ENCODE measurements at regions not wholly inside any gene's neighbourhood (a gene's known extent, or its start where the extent isn't known, plus 50 kb on each side); places are given as distances from the start of the nearest gene placed in this dataset.

DNA sequence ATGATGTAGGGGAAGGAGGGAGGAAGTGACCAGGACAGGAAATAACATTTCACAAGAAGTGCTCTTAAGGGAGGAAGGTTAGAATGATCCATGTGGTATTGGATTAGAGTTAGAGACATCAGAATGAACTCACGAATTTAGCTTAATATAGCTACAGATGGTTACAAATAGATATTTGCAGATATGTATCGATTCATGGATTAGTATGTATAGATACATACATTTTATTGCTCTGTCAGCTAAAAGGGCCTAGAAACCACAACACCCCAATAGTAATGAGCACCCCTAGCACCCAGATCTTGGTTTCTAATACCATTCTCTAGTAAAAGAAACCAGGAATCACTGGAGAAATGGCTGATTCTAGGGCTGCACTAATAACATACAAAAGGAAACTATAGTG, 59.6 kb upstream of the LTBP1 start:
- Histone ChIP-seq H3K36me3 (ENCODE audit: low read depth, low read length) (no peaks in the 10 kb centered on the region), H3K79me2 (ENCODE audit: low read length) (no peaks in the 10 kb centered on the region), H4K20me1 (ENCODE audit: low read length) (no peaks in the 10 kb centered on the region), H3F3A (ENCODE audit: low read length, unreplicated experiment) (no peaks in the 10 kb centered on the region), H2AFZ (ENCODE audit: low read length) (no peak overlapping the region), H3K4me1 (ENCODE audit: insufficient read depth, low read length) (peaks cover 12% of the 10 kb centered on the region; the same call in 1 of the 2 replicates), H3K27ac (ENCODE audit: low read length) (no peak overlapping the region), H3K9me2 (replicated peaks; ENCODE audit: low read length) (no peaks in the 10 kb centered on the region), H3K9me3 (ENCODE audit: low read length) (no peaks in the 10 kb centered on the region), H3K4me3 (ENCODE audit: low read length) (no peak overlapping the region), H3K27me3 (ENCODE audit: low read length) (no peaks in the 10 kb centered on the region), H3K9ac (ENCODE audit: low read length) (no peak overlapping the region), H3K4me2 (ENCODE audit: low read length) (no peak overlapping the region)
- BruUV-seq (replicated peaks), result no TSS peak
- intact Hi-C loops (cut with micrococcal nuclease), result no loop called here
- DNase-seq (no peak), ATAC-seq (no peak)
- TF ChIP-seq EZH2phosphoT487 (IDR thresholded peaks at IDR 0.05; ENCODE audit: borderline replicate concordance, low read length) (no peak), CTCF (conservative IDR thresholded peaks at IDR 0.05; ENCODE audit: low read depth, low read length) (no peak), EZH2 (IDR thresholded peaks at IDR 0.05; ENCODE audit: low read length, unreplicated experiment) (no peak)
- ChIA-PET CTCF (no interaction called here), POLR2A (ENCODE audit: unreplicated experiment) (no interaction called here)

DNA sequence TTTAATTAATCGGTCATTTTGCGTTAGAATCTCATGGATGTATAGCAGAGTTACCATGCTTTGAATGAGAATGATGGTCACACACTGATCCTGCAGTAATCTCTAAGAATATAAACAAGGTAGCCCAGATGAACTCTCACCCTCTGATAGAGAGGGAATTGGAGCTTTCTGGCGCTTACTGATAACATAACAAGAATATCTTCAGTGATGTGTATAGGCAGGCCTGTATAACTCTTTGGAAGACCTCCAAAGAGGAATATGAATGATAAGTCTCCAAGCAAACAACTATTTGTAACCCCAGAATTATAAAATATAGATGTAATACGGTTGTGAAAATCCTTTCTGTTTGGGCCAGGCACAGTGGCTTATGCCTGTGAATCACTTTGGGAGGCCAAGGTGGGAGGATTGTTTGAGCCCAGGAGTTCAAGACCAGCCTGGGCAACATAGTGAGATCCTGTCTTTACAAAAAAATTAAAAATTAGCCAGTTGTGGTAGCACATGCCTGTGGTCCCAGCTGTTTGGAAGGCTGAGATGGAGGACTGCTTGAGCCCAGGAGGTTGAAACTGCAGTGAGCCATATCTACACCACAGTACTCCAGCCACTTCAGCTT, 52.5 kb upstream of the LTBP1 start:
- intact Hi-C loops (cut with micrococcal nuclease), result no loop called here
- H3K27ac ChIP-seq (ENCODE audit: low read length), result no peak overlapping the region
- ChIA-PET POLR2A (ENCODE audit: unreplicated experiment) (no interaction called here), CTCF (no interaction called here)
- TF ChIP-seq EZH2phosphoT487 (IDR thresholded peaks at IDR 0.05; ENCODE audit: borderline replicate concordance, low read length) (no peak), EZH2 (IDR thresholded peaks at IDR 0.05; ENCODE audit: low read length, unreplicated experiment) (no peak), CTCF (conservative IDR thresholded peaks at IDR 0.05; ENCODE audit: low read depth, low read length) (no peak)
- no peak overlapping the region for H2AFZ ChIP-seq (ENCODE audit: low read length)
- H3K4me2 ChIP-seq (ENCODE audit: low read length), result no peak overlapping the region
- H4K20me1 ChIP-seq (ENCODE audit: low read length), result no peaks in the 10 kb centered on the region
- no peaks in the 10 kb centered on the region for H3F3A ChIP-seq (ENCODE audit: low read length, unreplicated experiment)
- H3K9ac ChIP-seq (ENCODE audit: low read length), result no peak overlapping the region
- no peaks in the 10 kb centered on the region for H3K36me3 ChIP-seq (ENCODE audit: low read depth, low read length)
- DNase-seq (no peak), ATAC-seq (no peak)
- H3K4me1 ChIP-seq (ENCODE audit: insufficient read depth, low read length), result no peaks in the 10 kb centered on the region
- no peaks in the 10 kb centered on the region for H3K27me3 ChIP-seq (ENCODE audit: low read length)
- BruUV-seq (replicated peaks), result no TSS peak
- no peaks in the 10 kb centered on the region for H3K79me2 ChIP-seq (ENCODE audit: low read length)
- no peaks in the 10 kb centered on the region for H3K9me3 ChIP-seq (ENCODE audit: low read length)
- no peak overlapping the region for H3K4me3 ChIP-seq (ENCODE audit: low read length)
- 0 out of 2 replicates have a peak, but pooled peaks cover 3% of the 10 kb centered on the region for H3K9me2 ChIP-seq (replicated peaks; ENCODE audit: low read length)

- H3K4me3 ChIP-seq (ENCODE audit: low read length), result no peak overlapping the region
- intact Hi-C loops (cut with micrococcal nuclease), result no loop called here
- no peak for DNase-seq
- no peak overlapping the region for H2AFZ ChIP-seq (ENCODE audit: low read length)
- 0 out of 2 replicates have a peak, but pooled peaks cover 3% of the 10 kb centered on the region for H3K9me2 ChIP-seq (replicated peaks; ENCODE audit: low read length)
- no peak overlapping the region for H3K27ac ChIP-seq (ENCODE audit: low read length)
- ChIA-PET CTCF (no interaction called here), POLR2A (ENCODE audit: unreplicated experiment) (interaction anchor here (0.6 kb wide), 1 partner anchor 84 kb away, joined by 3 read pairs; no protein-coding TSS in a partner anchor)
- H3F3A ChIP-seq (ENCODE audit: low read length, unreplicated experiment), result no peaks in the 10 kb centered on the region
- BruUV-seq (replicated peaks), result no TSS peak
- no peaks in the 10 kb centered on the region for H3K4me1 ChIP-seq (ENCODE audit: insufficient read depth, low read length)
- no peak for ATAC-seq
- H3K79me2 ChIP-seq (ENCODE audit: low read length), result no peaks in the 10 kb centered on the region
- no peaks in the 10 kb centered on the region for H4K20me1 ChIP-seq (ENCODE audit: low read length)
- H3K36me3 ChIP-seq (ENCODE audit: low read depth, low read length), result no peaks in the 10 kb centered on the region
- no peaks in the 10 kb centered on the region for H3K27me3 ChIP-seq (ENCODE audit: low read length)
- TF ChIP-seq CTCF (conservative IDR thresholded peaks at IDR 0.05; ENCODE audit: low read depth, low read length), result no peak
- no peak for TF ChIP-seq EZH2phosphoT487 (IDR thresholded peaks at IDR 0.05; ENCODE audit: borderline replicate concordance, low read length)
- TF ChIP-seq EZH2 (IDR thresholded peaks at IDR 0.05; ENCODE audit: low read length, unreplicated experiment), result no peak
- H3K4me2 ChIP-seq (ENCODE audit: low read length), result no peak overlapping the region
- H3K9ac ChIP-seq (ENCODE audit: low read length), result no peak overlapping the region
- no peaks in the 10 kb centered on the region for H3K9me3 ChIP-seq (ENCODE audit: low read length)
Observed at GRCh38 chr2:32895424-32895823, 51.3 kb upstream of the LTBP1 start.

Data from PC-3 (cell line).